HG02852 (cell line): ENCODE measurements at regions not wholly inside any gene's neighbourhood (a gene's known extent, or its start where the extent isn't known, plus 50 kb on each side); places are given as distances from the start of the nearest gene placed in this dataset.

ENCODE experiments used
- ATAC-seq: cut with Tn5 transposase; IDR thresholded peaks from one replicate; pipeline ENCODE4 v1.9.1; 2021; ENCODE audit warnings: mild to moderate bottlenecking, moderate library complexity; ENCODE audit not compliant: unreplicated experiment

- ATAC-seq: no peak
These were observed 553.4 kb downstream of the LTN1 start for GRCh38 chr21:28439251-28439650.

- no peak for ATAC-seq
These were observed 555.6 kb downstream of the LTN1 start for GRCh38 chr21:28437061-28437460.

- ATAC-seq: no peak
These were observed 556.3 kb downstream of the LTN1 start for GRCh38 chr21:28436286-28436932.

GRCh38 chr21:28431527-28432200 is 561.0 kb downstream of the LTN1 start:
- ATAC-seq: no peak

GRCh38 chr21:28431022-28431421 is 561.7 kb downstream of the LTN1 start:
- ATAC-seq: no peak

GRCh38 chr21:28429161-28429560 is 563.5 kb downstream of the LTN1 start:
- ATAC-seq: no peak

- ATAC-seq: no peak
These were observed 565.2 kb downstream of the LTN1 start for GRCh38 chr21:28427394-28428022.

GRCh38 chr21:28426545-28426944 is 566.1 kb downstream of the LTN1 start:
- no peak for ATAC-seq

- no peak for ATAC-seq
These were observed 569.0 kb downstream of the LTN1 start for GRCh38 chr21:28423521-28424190.

- ATAC-seq: no peak
These were observed 570.8 kb downstream of the LTN1 start for GRCh38 chr21:28421716-28422524.

- no peak for ATAC-seq
These were observed 572.9 kb downstream of the LTN1 start for GRCh38 chr21:28419811-28420210.

GRCh38 chr21:28418726-28419514 is 573.8 kb downstream of the LTN1 start:
- no peak for ATAC-seq

- no peak for ATAC-seq
These were observed 582.4 kb downstream of the LTN1 start for GRCh38 chr21:28410256-28410655.

- no peak for ATAC-seq
These were observed 590.1 kb downstream of the LTN1 start for GRCh38 chr21:28402616-28402989.

- no peak for ATAC-seq
These were observed 595.6 kb downstream of the LTN1 start for GRCh38 chr21:28397040-28397439.

- ATAC-seq: no peak
These were observed 596.3 kb downstream of the LTN1 start for GRCh38 chr21:28396421-28396820.

GRCh38 chr21:28393279-28393678 is 599.4 kb downstream of the LTN1 start:
- ATAC-seq: no peak

- ATAC-seq: no peak
These were observed 600.5 kb downstream of the LTN1 start for GRCh38 chr21:28391938-28392849.

GRCh38 chr21:28387220-28387619 is 605.5 kb downstream of the LTN1 start:
- ATAC-seq: no peak
